GM23338 (cell line): ENCODE measurements at regions not wholly inside any gene's neighbourhood (a gene's known extent, or its start where the extent isn't known, plus 50 kb on each side); places are given as distances from the start of the nearest gene placed in this dataset.

Experiments
- ATAC-seq: fragments of 200-7000 bp; cut with Tn5 transposase; 3 replicates; pipeline ENCODE4 v1.9.1; 2020
- DNase-seq: peaks from one replicate; pipeline ENCODE4 v3.0.0-alpha.2; 2015; ENCODE audit warnings: low spot score
- H2AFZ ChIP-seq: fragments of 200-600 bp; sonication (generic); 2 replicates; pipeline ENCODE4 v1.8.0; 2016; ENCODE audit warnings: antibody characterized with exemption, mild to moderate bottlenecking, moderate library complexity
- H3F3A ChIP-seq: fragments of 200-600 bp; sonication (generic); replicated peaks from 2 replicates; pipeline ENCODE4 v1.8.0; 2017; ENCODE audit warnings: antibody characterized with exemption, mixed run types, low read depth
- H3K27ac ChIP-seq: fragments of 200-600 bp; sonication (generic); 2 replicates; pipeline ENCODE4 v1.6.1; 2016; ENCODE audit warnings: low read depth
- H3K27me3 ChIP-seq: fragments of 200-600 bp; sonication (generic); 2 replicates; pipeline ENCODE4 v1.8.0; 2016; ENCODE audit warnings: mild to moderate bottlenecking, mixed run types, moderate library complexity; ENCODE audit not compliant: insufficient read depth
- H3K36me3 ChIP-seq: fragments of 200-600 bp; sonication (generic); 2 replicates; pipeline ENCODE4 v1.8.0; 2016; ENCODE audit warnings: mild to moderate bottlenecking; ENCODE audit not compliant: insufficient read depth
- H3K4me1 ChIP-seq: fragments of 200-600 bp; sonication (generic); 2 replicates; pipeline ENCODE4 v1.8.0; 2016; ENCODE audit warnings: mild to moderate bottlenecking, moderate library complexity; ENCODE audit not compliant: insufficient read depth
- H3K4me2 ChIP-seq: fragments of 200-600 bp; sonication (generic); 2 replicates; pipeline ENCODE4 v1.7.1; 2017; ENCODE audit warnings: mixed run types
- H3K4me3 ChIP-seq: fragments of 200-600 bp; sonication (generic); 2 replicates; pipeline ENCODE4 v1.6.1; 2016; ENCODE audit warnings: mixed run types
- H3K79me2 ChIP-seq: fragments of 200-600 bp; sonication (generic); replicated peaks from 2 replicates; pipeline ENCODE4 v1.8.0; 2017; ENCODE audit warnings: mild to moderate bottlenecking; ENCODE audit not compliant: insufficient read depth
- H3K9me2 ChIP-seq: fragments of 200-600 bp; sonication (generic); 2 replicates; pipeline ENCODE4 v1.8.0; 2017; ENCODE audit not compliant: insufficient read depth
- H4K20me1 ChIP-seq: fragments of 200-600 bp; sonication (generic); replicated peaks from 2 replicates; pipeline ENCODE4 v1.8.0; 2017; ENCODE audit warnings: mild to moderate bottlenecking; ENCODE audit not compliant: insufficient read depth
- H3K27ac Mint-ChIP-seq: 2 replicates; pipeline ENCODE4 v1.8.0; 2020; ENCODE audit warnings: inconsistent platforms, mild to moderate bottlenecking, moderate library complexity, mixed read lengths
- H3K27me3 Mint-ChIP-seq: 3 replicates; pipeline ENCODE4 v1.8.0; 2022; ENCODE audit warnings: low read depth, mild to moderate bottlenecking, moderate library complexity, mixed read lengths, inconsistent platforms; ENCODE audit not compliant: insufficient read depth, poor library complexity
- H3K36me3 Mint-ChIP-seq: 3 replicates; pipeline ENCODE4 v1.8.0; 2021; ENCODE audit warnings: low read depth, mild to moderate bottlenecking, inconsistent platforms, moderate library complexity, mixed read lengths
- H3K4me1 Mint-ChIP-seq: 3 replicates; pipeline ENCODE4 v1.8.0; 2020; ENCODE audit warnings: mild to moderate bottlenecking, inconsistent platforms, mixed read lengths
- H3K4me3 Mint-ChIP-seq: 3 replicates; pipeline ENCODE4 v1.8.0; 2021; ENCODE audit warnings: moderate library complexity, mild to moderate bottlenecking, inconsistent platforms, mixed read lengths
- H3K9me3 Mint-ChIP-seq: 3 replicates; pipeline ENCODE4 v1.8.0; 2020; ENCODE audit warnings: moderate library complexity, mild to moderate bottlenecking, inconsistent platforms, mixed read lengths
- CREB1 ChIP-seq: fragments of 250-450 bp; sonication (Bioruptor Pico); IDR thresholded peaks from 2 replicates; pipeline ENCODE4 v1.5.0; 2020; ENCODE audit warnings: low read depth, mild to moderate bottlenecking, moderate library complexity
- CTCF ChIP-seq, 2 experiments: fragments of 200-600 bp in 1 of 2; sonication (generic) in 1 of 2; conservative IDR thresholded peaks; 2 replicates each; pipeline versions ENCODE4 v1.5.1 to v1.6.1; 2016 to 2017; ENCODE audit warnings: antibody characterized with exemption in 2 of 2, low read depth in 2 of 2, mild to moderate bottlenecking in 2 of 2, moderate library complexity in 1 of 2
- ETS1 ChIP-seq: IDR thresholded peaks from 2 replicates; pipeline ENCODE4 v1.6.1; 2016; ENCODE audit warnings: antibody characterized with exemption
- EZH2 ChIP-seq: fragments of 200-600 bp; sonication (generic); IDR thresholded peaks from one replicate; pipeline ENCODE4 v1.8.0; 2017; ENCODE audit warnings: antibody characterized with exemption, mild to moderate bottlenecking, low read depth; ENCODE audit not compliant: unreplicated experiment
- JUNB ChIP-seq: IDR thresholded peaks from one replicate; pipeline ENCODE4 v1.6.1; 2016; ENCODE audit warnings: antibody characterized with exemption; ENCODE audit not compliant: unreplicated experiment
- ZNF462 ChIP-seq: fragments of 250-450 bp; sonication (Bioruptor Pico); IDR thresholded peaks from 2 replicates; pipeline ENCODE4 v1.5.0; 2020; ENCODE audit warnings: mild to moderate bottlenecking, moderate library complexity

DNA sequence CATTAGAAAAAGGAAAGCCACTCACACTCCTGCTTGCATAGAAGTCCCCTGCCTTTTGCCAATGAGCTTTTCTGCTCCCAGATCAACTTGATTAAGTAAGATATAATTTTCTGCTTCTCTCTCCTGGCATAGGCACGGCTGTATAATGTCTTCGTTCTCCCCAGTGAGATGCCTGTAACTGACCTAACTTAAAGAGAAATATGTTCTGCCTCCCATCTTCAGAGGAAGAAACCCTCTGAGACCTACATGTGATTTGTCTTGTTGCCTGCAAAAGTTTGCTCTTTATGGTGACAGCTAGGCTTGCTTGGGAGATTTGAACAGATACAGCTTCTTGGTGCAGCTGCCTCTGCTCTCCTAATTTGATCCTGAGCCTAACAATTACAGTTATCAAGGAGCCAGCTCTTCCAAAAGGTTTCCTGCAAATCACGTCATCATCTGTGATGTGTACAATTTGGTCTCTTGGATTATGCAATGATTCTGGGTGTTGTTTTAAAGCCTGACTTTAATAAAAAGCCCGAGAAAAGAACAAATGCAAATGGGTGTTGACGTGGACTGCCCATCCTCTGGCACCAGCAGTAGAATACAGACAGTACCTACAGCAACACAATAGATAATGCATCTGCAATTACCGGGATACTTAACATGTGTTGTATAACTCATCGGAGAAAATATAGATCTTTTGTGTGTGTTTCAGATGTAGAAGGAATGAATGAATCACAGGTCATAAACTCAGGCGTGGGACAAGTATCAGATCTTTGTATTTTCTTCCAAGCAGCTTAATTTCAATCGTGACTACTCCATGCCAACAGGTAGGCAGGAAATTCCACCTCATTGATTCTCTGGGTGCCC lies 76.2 kb upstream of the KAZN start:
- no peaks in the 10 kb centered on the region for H3K9me3 Mint-ChIP-seq
- no peaks in the 10 kb centered on the region for H3K36me3 ChIP-seq
- no peak overlapping the region for H3K4me3 Mint-ChIP-seq
- H3K4me1 ChIP-seq, result no peaks in the 10 kb centered on the region
- 0 out of 2 replicates have a peak, but pooled peaks cover 5% of the 10 kb centered on the region for H3K9me2 ChIP-seq
- TF ChIP-seq ETS1, result no peak
- no peak for TF ChIP-seq CTCF (conservative IDR thresholded peaks at IDR 0.05; ENCODE audit: low read depth in 2 of 2)
- TF ChIP-seq EZH2, result no peak
- TF ChIP-seq JUNB, result no peak
- TF ChIP-seq CREB1, result no peak
- no peak for TF ChIP-seq ZNF462
- no peaks in the 10 kb centered on the region for H3F3A ChIP-seq
- no peak overlapping the region for H3K27ac Mint-ChIP-seq
- H2AFZ ChIP-seq, result no peak overlapping the region
- peaks cover 2% of the 10 kb centered on the region for H3K27me3 Mint-ChIP-seq
- H3K27ac ChIP-seq, result no peak overlapping the region
- DNase-seq (no peak), ATAC-seq (no peak)
- H3K36me3 Mint-ChIP-seq, result no peaks in the 10 kb centered on the region
- H3K27me3 ChIP-seq, result no peaks in the 10 kb centered on the region
- H3K4me1 Mint-ChIP-seq, result no peaks in the 10 kb centered on the region
- H3K79me2 ChIP-seq, result no peaks in the 10 kb centered on the region
- no peak overlapping the region for H3K4me2 ChIP-seq
- no peak overlapping the region for H3K4me3 ChIP-seq
- no peaks in the 10 kb centered on the region for H4K20me1 ChIP-seq
